Kidney (tissue), 13 donors: ENCODE measurements at regions not wholly inside any gene's neighbourhood (a gene's known extent, or its start where the extent isn't known, plus 50 kb on each side); places are given as distances from the start of the nearest gene placed in this dataset.
"Not testable (repeated sequence)": the region's sequence is repeated elsewhere in the genome, so short reads cannot be mapped to it uniquely, and the experiment has no call there.

Experiments
- DNase-seq, 5 donors: peaks; one replicate each; pipeline ENCODE4 v3.0.0-alpha.2; 2013 to 2020
- FAIRE-seq: peaks from 2 replicates; lab custom pipeline; 2012; peaks lifted over from hg19 to GRCh38; lab: Jason Lieb, UNC
- H3K27ac ChIP-seq, 2 donors: one replicate each; pipeline ENCODE4 v1.7.0; 2013; ENCODE audit warnings: low read depth in 2 of 2, low read length in 2 of 2, inconsistent platforms in 1 of 2
- H3K27me3 ChIP-seq: one replicate; pipeline ENCODE4 v1.7.1; 2013; ENCODE audit warnings: low read length, inconsistent platforms; ENCODE audit not compliant: control insufficient read depth, insufficient read depth
- H3K36me3 ChIP-seq, 3 donors: one replicate each; pipeline versions ENCODE4 v1.7.0 to v1.7.1; 2013; ENCODE audit warnings: low read length in 3 of 3, control low read depth in 1 of 3, inconsistent platforms in 1 of 3; ENCODE audit not compliant: insufficient read depth in 3 of 3, control insufficient read depth in 2 of 3
- H3K4me1 ChIP-seq, 3 donors: one replicate each; pipeline versions ENCODE4 v1.7.0 to v1.7.1; 2013; ENCODE audit warnings: low read length in 3 of 3, inconsistent platforms in 1 of 3, low read depth in 1 of 3; ENCODE audit not compliant: control insufficient read depth in 2 of 3, insufficient read depth in 2 of 3
- H3K4me3 ChIP-seq, 3 donors: one replicate each; pipeline versions ENCODE4 v1.7.0 to v1.8.1; 2013; ENCODE audit warnings: low read length in 3 of 3, control low read depth in 1 of 3, inconsistent platforms in 1 of 3
- H3K9ac ChIP-seq, 3 donors: one replicate each; pipeline versions ENCODE4 v1.7.0 to v1.7.1; 2013; ENCODE audit warnings: low read length in 3 of 3, control low read depth in 1 of 3, inconsistent platforms in 1 of 3
- H3K9me3 ChIP-seq, 3 donors: one replicate each; pipeline versions ENCODE4 v1.7.0 to v1.7.1; 2013; ENCODE audit warnings: low read length in 3 of 3, control low read depth in 1 of 3, inconsistent platforms in 1 of 3; ENCODE audit not compliant: control insufficient read depth in 2 of 3, insufficient read depth in 1 of 3
- CTCF ChIP-seq: IDR thresholded peaks from 3 replicates; pipeline ENCODE4 v1.5.1; 2012; ENCODE audit warnings: mild to moderate bottlenecking, moderate library complexity, borderline replicate concordance; ENCODE audit not compliant: insufficient read depth; ENCODE audit errors: extremely low read depth
- intact Hi-C: fragments of 100-400 bp; cut with DNase I; formaldehyde crosslinking; loops from one replicate; pipeline ENCODE4 v1.11.1; 2022
- donor health status: control.
- donor health status: control.
- donor health status: control.
- donor health status: control.
- donor health status: control.
- donor health status: DM: yes; HTN: yes; CAD: no.
- donor health status: Normal renal cell carcinoma (clear cell type).

- Histone ChIP-seq H3K9ac (no peak overlapping the region), H3K9me3 (no peaks in the 10 kb centered on the region), H3K27ac (peak overlapping the region in 1 of 2 donors; percentile 60), H3K4me1 (peaks cover 0 to 12% (median 3%) of the 10 kb centered on the region in 3 donors), H3K27me3 (no peaks in the 10 kb centered on the region), H3K4me3 (no peak overlapping the region), H3K36me3 (no peaks in the 10 kb centered on the region)
- DNase-seq (no peak), FAIRE-seq (no peak)
- intact Hi-C loops = no loop called here
- no peak for TF ChIP-seq CTCF
These were observed 271.7 kb upstream of the MKLN1 start for GRCh38 chr7:131056007-131056406.

- H3K9ac ChIP-seq = no peak overlapping the region
- peaks cover 0 to 12% (median 0%) of the 10 kb centered on the region in 3 donors for H3K4me1 ChIP-seq
- H3K27me3 ChIP-seq = no peaks in the 10 kb centered on the region
- no peak for TF ChIP-seq CTCF
- H3K4me3 ChIP-seq = no peak overlapping the region
- FAIRE-seq (no peak), DNase-seq (peak in 1 of 5 donors; percentile 75)
- no peaks in the 10 kb centered on the region for H3K36me3 ChIP-seq
- intact Hi-C loops = no loop called here
- no peaks in the 10 kb centered on the region for H3K9me3 ChIP-seq
- H3K27ac ChIP-seq = peak overlapping the region in 1 of 2 donors; percentile 56
These were observed 270.5 kb upstream of the MKLN1 start for GRCh38 chr7:131057015-131057793.

DNA sequence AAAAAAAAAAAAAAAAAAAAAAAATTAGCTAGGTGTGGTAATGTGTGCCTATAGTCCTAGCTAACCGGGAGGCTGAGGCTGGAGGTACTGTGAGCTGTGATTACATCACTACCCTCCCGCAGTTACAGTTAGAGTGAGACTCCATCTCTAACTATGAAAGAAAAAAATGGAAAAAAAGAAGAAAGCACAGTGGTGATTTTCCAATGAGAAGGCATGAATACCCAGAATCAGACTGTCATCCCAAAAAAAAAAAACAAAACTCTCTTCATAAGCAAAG lies 269.9 kb upstream of the MKLN1 start:
- H3K9ac ChIP-seq = no peak overlapping the region
- H3K27ac ChIP-seq = peak overlapping the region in 1 of 2 donors; percentile 56
- no peak for FAIRE-seq
- no peaks in the 10 kb centered on the region for H3K9me3 ChIP-seq
- no peak for TF ChIP-seq CTCF
- no peak overlapping the region for H3K4me3 ChIP-seq
- H3K36me3 ChIP-seq = no peaks in the 10 kb centered on the region
- H3K27me3 ChIP-seq = no peaks in the 10 kb centered on the region
- DNase-seq = no peak
- H3K4me1 ChIP-seq = peaks cover 0 to 9% (median 0%) of the 10 kb centered on the region in 3 donors
- intact Hi-C loops = no loop called here

- H3K27me3 ChIP-seq, H3K4me1 ChIP-seq, H3K9ac ChIP-seq, H3K9me3 ChIP-seq, intact Hi-C loops, H3K27ac ChIP-seq, H3K4me3 ChIP-seq, H3K36me3 ChIP-seq, FAIRE-seq: not testable (repeated sequence)
- DNase-seq = peak in 1 of 5 donors; percentile 76
These were observed 269.0 kb upstream of the MKLN1 start for GRCh38 chr7:131058561-131059288.

DNA sequence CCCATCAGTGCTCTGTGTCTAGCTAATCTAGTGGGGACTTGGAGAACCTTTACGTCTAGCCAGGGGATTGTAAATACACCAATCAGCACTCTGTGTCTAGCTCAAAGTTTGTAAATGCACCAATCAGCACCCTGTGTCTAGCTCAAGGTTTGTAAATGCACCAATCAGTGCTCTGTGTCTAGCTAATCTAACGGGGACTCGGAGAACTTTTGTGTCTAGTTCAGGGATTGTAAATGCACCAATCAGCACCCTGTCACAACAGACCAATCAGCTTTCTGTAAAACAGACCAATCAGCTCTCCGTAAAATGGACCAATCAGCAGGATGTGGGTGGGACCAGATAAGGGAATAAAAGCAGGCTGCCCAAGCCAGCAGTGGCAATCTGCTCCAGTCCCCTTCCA lies 268.3 kb upstream of the MKLN1 start:
- FAIRE-seq, H3K4me1 ChIP-seq: not testable (repeated sequence)

More for the DNA sequence above, 268.3 kb upstream of the MKLN1 start:
- H3K27me3 ChIP-seq, DNase-seq, H3K9ac ChIP-seq, H3K9me3 ChIP-seq, intact Hi-C loops, H3K4me3 ChIP-seq, H3K36me3 ChIP-seq, H3K27ac ChIP-seq: not testable (repeated sequence)
